HG03139 (cell line): ENCODE measurements at regions not wholly inside any gene's neighbourhood (a gene's known extent, or its start where the extent isn't known, plus 50 kb on each side); places are given as distances from the start of the nearest gene placed in this dataset.

Experiments used
- ATAC-seq: cut with Tn5 transposase; IDR thresholded peaks from one replicate; pipeline ENCODE4 v1.9.1; 2021; ENCODE audit not compliant: unreplicated experiment

DNA sequence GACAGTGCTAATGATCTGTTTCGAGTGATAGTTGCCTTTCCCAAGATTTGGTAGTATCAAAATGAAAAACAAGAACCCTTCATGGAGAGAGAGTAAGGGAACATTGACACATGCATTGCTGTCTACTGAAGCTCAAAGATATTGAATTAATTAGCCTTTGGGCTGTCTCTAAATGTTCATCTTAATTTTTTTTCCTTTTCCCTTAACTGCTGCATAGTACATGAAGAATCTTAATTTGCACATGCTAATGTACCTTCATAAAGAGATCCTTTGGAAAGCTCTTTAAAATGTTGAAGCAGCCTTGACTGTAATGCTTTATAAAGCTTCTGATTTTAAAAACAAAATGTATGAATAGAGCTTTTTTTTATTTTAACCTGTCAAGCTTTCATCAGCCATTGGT lies 452.2 kb downstream of the TUSC7 start:
- no peak for ATAC-seq

DNA sequence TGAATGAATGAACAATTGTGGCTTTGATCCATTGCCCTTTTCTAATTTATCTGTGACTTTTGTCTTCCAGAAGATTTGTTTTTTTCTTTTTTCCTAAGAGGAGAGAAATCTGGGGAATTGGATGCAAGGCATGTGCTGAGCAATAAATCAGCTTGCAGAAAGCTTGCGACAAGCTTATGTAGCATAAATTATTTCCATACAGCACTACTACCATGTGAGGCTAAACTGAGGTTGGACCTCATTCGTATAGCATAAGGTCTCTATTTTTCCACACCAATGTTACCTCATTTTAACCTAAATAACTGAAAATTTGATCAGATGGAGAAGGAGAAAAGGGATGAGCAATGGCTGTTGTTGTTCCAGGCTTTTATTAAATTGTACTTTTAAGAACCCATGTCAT lies 455.6 kb downstream of the TUSC7 start:
- no peak for ATAC-seq

DNA sequence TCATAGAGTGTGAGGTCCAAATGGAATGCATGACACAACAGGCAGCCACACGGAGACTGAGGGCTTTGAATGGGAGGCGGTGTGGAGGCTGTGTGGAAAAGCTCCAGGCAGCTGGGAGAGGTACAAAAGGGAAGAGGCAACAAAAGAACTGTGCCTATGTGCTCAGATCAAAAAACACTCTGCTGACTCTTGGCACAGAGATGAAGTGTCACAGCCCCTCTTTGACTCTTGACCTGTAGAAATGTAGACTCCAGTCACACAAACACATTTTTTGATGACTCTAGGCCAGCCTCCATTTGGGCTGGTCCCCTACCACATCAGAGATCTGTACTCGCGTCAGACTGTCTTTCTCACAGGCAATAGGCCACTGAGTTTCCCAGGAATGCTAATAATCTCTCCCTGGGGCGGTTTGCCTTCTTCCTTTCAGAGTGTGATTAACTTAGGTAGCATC lies 456.0 kb downstream of the TUSC7 start:
- ATAC-seq = no peak

DNA sequence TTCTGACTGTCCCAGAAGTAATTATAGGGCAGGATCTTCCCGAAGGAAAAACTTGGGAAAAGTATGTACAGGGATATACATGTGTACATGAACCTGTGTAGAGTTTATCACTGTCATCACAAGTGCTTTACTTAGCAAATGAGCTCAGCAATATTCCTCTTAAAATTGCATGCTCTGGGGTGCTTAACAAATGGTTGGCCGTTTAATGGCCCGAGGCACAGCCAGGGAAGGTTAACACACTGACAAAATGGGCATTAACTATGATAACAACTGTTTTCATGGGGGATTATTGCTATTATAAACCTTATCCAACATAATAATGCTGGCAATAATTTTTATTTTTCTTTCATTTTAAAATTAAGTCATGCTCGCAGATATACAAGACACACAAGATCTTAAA lies 459.3 kb downstream of the TUSC7 start:
- ATAC-seq = no peak

DNA sequence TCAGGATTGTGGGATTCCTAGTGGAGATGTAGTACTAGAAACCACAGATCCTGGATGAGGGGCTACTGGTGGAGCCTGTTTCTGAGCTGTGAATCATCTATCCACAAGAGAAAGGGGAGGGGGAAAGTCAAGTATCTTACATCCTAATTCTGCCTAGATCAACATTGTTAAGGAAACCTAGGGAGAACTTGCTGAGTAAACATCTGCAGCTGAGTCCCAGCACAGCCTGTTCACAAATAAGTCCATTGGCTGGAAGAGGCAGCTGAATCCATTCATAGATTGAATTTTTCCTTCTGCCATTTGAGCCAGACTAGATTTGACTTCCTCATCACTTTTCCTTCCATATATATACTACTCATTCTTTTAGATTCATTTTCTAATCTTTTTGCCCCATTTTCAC lies 460.5 kb downstream of the TUSC7 start:
- no peak for ATAC-seq

DNA sequence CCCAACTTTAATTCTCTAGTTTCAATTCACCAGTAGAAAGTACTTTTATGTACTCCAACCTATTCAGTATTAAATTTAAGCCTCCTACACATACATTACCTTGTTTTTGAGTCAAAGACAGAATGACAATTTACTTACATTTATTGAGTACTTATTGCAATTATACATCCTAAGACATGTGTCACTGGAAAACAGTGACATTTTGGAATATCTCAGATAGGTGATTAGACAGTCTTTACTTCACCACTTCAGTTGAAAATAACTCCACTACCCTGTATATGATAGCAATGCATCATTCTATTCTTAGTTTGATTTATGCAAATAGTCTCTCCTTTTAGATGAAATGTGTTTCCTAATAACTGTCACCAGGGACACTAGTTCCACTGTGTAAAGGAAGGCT lies 461.5 kb downstream of the TUSC7 start:
- no peak for ATAC-seq

DNA sequence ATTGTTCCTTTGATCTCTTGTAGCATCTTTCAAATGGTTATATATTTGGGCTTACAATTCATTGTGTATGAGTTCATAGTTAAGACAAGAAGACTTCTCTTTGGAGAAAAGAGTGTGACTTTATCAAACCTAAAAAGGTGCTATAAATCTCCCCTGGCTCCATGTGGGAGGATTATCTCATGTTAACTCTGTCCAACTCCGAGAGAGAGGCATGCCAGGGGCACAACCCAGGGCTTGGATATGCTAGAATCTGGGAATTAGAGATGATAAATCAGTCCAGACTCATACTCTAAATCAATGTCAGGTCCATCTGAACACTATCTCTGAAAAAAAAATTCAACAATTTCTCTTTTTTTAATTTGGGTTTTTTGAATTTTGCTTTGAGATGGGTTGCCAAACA lies 462.8 kb downstream of the TUSC7 start:
- ATAC-seq = no peak

DNA sequence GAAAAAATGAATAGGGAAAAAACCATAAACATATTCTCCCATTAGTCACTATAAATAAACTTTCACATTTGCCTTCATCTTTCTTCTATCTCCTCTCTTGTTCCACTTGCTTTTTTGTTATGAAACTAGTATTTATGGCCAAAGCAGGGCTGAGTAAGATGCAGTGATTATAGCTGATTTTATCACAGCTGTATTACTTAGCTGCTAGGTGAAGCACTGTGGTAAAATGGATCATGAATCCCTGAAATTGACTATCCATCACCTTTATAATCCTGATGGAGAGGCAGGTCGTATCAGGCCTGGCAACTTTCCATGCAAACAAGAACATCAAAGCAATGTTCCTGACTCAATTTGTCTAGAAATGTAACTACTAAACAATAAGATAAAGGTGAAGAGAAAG lies 471.6 kb downstream of the TUSC7 start:
- ATAC-seq = no peak

DNA sequence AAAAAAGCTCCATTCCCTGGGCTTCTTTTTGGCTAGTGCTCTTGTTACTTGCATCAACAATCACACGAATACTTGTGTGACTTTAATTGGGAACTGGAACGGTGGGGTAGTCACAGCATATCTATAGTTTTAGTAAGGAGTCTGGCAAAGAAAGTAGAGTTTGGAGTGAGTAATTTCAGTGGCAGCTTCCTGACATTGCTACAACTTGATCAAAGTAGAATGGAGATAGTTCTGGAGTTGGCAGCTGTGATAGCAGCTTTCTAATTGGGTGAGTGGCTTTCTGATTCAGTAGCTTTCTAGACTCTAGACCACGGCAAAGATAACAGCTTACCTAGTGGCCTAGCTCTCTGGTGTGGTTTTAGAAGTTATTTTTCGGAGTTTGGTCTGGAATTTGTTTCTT lies 475.0 kb downstream of the TUSC7 start:
- no peak for ATAC-seq

DNA sequence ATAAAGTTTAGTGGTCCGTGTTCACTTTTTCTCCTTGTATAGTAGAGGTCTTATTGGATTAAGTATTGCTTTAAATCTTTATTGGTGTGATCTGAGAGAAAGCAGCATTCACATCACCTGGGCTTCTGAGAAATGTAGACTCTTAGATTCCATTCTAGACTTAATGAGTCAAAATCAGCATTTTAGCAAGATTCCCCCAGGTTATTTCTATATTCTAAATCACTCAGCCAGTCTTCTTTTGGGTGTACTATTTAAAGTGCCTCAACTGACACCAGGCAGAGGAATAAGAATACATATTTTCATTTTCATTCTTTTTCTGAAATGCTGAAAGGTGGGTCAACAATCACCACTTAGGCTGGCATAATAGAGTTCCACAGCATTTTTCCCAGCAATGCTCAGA lies 481.7 kb downstream of the TUSC7 start:
- ATAC-seq = no peak

DNA sequence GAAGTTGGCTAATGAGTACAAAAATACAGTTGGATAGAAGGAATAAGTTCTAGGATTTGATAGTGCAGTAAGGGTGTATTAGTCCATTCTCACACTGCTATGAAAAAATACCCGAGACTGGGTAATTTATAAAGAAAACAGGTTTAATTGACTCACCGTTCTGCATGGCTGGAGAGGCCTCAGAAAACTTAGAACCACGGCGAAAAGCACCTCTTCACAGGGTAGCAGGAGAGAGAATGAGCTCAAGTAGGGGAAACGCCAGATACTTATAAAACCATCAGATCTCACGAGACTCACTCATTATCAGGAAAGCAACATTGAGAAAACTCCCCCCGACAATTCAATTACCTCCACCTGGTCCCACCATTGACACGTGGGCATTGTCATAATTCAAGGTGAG lies 483.3 kb downstream of the TUSC7 start:
- ATAC-seq = no peak

DNA sequence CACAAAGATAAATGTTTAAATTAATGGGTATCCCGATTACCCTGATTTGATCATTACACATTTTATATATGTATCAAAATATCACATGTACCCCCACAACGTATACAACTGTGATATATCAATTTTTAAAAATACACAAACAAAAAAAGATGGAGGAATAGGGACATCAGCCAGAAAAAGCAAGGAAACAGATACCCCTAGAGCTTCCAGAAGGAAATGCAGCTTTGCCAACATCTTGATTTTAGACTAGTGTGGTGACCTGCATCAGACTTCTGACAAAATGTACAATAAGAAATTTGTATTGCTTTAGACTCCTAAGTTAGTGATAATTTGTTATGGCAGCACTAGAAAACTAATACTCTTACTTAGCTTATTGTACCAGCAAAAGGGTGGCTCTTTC lies 483.8 kb downstream of the TUSC7 start:
- ATAC-seq = no peak

DNA sequence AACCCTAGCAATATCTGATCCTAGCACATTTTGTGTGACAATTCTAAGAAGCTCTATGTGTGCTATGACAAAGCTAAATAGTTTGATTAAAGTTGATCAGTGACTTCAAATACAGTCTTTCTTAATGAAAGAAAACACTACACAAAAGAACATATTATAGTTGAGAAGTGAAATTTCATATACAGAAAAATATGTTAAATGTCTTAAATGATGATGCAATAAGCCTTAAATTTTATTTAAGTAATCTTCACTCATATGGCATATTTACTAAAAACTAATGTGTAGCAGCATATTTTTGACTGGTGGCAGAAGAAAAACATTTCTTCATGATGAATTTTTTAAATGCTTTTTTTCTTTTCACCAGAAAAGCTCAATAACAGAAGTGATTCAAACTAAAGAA lies 485.5 kb downstream of the TUSC7 start:
- ATAC-seq = no peak

DNA sequence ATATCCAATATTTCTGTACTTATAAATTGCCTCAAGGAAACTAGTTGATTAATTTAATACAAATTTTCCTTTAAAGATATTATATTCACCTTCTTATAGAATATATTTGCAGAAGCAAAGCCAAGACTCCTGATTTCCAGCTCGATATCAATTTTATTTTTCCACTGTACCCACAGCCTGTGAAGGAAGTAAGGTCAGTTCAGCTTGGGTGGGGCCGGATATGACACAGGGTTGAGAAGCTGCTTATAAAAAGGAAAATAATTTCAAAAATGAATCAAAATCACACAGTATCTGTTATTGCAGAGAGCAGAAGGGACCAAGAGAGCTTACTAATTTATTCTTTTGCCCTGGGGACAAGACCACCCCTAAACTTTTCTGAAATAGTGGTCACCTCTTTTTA lies 491.4 kb downstream of the TUSC7 start:
- no peak for ATAC-seq

DNA sequence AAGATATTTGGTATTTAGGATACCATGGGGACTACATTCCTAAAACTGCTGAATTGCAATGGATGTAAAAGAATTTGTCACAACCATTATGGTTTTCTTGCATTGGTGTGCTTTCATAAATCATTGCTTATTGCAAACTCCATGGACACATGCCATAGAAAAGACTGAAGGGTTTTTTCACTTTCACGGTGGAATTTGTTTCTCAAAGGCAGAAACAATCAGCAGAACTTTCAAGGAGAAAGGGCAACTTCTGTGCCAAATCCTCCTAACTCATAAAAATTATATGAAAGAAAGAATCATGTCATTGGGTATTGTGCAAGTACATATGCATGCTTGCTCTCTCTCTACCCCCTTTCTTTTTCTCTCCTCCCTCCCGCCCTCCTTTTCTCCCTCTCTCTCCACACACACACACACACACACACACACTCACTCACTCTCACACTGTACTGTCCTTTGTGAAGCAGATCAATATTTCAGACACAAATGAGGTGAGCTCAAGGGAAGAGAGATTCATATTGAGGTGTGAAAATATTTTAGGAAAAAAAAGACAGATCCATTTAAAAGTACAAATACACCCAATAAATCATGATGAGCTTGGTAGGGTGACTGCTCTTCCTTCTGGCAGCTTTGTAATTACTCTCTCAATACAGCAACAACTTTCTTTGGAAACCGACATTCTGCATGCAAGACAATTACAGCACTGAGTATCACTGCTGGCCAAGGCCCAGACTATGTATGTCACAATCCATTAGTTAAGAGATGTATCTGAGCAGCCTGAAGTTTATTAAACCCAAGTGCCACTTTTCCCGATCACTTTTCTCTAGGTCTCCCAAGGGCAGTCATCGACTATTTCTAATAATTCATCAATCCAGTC lies 492.6 kb downstream of the TUSC7 start:
- no peak for ATAC-seq

DNA sequence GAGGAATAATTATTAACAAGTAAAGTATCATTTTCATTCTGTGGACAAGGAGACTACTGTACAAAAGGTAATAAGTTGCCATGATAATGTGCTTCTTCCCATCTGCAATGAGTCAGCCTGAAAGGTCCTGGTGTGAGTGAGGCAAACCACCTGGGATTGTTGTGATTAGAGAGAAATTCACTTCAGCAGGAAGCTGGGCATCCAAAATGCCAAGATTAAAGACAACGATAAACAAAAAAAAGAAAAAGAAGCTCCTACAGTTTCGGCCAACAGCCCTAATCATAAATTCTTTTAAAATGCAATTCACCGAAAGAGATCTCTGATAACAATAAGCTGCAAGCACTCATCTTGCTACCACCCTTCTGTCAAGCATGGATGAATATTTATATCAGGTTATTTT lies 507.8 kb downstream of the TUSC7 start:
- ATAC-seq = no peak

DNA sequence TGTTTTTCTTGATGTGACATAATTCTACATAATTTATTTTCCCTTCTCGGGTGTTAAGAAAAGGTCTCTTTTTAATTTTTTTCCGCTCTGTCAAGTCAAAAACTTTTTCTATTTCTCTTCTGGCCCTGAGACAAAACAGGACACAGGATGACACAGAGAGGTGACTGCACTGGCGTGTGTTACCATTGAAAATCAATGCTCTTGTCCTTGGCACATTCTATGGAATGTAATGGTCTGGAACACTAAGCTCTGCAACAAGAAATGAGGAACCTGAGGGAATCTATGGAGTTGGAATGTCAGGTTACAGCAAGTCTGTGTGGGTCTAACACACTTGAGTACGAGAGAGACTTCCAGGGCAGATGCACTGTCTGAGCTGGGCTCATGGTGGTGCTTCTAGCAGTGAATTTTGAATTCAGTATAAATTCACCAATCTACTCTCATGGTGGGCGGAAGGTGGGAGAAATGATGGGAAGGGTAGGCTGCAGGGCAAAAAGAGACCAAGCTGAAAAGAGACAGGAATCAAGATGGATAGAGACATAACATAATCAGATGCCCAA lies 508.3 kb downstream of the TUSC7 start:
- no peak for ATAC-seq

DNA sequence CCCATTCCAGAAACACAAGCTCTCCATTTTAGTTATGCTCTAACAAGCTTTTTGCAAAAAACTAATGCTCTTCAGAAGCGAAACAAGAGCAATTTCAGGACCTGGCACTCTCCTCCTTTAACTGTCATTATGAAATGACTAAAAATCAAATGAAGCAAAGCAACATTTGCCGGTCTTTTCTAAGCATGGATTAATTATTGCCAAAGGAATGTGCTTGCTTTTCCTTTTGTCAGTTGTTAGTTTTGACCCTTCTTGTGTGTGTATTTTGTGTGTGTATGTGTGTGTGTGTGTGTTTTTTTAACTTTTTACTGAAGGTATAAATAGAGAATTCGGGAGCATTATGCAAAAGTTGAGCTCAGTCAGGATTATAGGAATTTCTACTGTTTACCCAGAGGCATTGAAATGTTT lies 509.1 kb downstream of the TUSC7 start:
- ATAC-seq = no peak

DNA sequence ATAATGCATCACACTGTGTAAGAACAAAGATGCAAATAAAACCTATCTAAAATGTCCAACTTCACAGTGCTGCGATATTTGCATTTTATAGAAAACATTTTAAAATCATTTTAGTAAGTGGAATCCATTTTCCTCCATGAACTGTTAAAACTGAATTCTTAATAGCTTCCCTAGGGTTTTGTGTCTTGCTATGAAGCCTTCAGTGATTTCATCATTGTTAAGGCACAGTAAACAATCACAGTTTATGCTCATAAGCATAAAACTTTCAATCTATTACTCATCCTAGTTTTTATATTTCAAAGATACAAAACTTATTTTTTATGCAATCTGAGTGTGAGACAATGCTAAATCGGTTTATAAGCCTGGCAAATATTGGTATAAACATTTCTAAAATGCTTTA lies 509.7 kb downstream of the TUSC7 start:
- ATAC-seq = no peak

DNA sequence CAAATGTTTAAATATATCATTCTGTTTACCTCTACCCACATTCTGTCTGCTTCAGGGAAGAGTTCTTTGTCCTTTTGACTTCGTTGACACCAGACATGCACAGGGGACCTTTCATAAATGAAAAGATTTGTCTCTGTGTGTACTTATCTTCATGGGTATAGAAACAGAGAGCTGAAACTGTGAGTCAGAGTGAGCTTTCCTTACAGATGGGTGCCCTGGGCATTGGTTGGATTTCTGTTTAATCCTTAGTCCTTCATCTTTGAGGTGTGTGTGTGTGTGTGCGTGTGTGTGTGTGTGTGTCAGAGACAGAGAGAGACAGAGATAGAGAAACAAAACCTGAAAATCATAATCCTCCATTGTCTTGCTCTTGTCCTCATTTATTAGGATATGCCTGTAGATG lies 517.4 kb downstream of the TUSC7 start:
- no peak for ATAC-seq

DNA sequence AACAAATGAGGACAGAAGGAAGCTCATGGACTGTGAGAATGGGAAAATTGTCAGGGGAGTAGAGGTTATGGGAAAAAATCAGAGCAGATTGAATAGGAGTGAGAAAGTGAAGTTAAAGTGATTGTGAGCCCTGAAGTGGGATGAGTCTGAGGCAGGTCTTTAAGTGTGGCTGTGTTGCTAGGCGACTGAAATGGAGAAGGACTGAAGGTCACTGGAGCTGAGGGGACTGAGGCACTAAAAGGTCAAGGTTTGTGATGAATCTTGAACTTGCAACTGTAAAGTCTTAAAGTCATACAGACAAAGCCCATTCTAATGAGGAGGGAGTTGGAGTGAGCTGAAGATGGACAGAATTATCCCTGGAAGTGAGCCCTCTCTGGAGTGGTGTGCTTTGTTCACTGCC lies 518.9 kb downstream of the TUSC7 start:
- no peak for ATAC-seq

DNA sequence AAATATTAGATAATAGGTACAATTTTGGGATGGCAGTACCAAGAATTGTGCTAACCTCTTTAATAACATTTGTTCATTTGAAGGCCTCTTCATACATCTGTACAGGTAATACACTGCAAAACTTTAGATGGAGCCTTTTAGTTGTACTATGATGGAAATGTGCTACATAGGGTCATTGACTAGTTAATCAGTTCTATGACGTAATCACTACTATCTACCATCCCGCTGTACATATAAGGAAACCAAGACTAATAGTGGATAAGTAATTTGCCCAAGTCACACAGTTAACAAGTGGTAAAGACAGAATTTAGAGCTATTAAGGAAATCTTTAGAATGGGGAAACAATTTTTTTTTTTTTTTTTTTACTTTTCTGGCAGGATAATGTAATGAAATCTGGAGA lies 521.3 kb downstream of the TUSC7 start:
- no peak for ATAC-seq

DNA sequence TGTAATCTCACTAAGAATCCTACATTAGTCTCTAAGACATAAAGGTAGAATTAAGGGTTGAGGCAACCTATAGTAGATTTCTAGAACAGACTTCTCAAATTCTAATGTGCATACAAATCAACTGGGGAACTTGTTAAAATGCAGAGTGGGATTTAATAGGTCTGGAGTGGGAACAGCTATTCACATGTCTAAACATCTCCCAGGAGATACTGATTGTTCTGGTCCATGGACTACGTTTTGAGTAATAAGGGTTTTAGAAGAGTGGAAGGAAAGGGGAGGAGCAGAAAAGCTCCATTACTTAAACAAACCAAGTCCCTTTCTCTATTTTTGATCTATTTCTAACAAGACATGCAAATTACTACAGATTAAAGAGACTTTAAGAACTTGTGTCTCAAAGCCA lies 524.8 kb downstream of the TUSC7 start:
- no peak for ATAC-seq
